ENCODE measurements at regions not wholly inside any gene's neighbourhood (a gene's known extent, or its start where the extent isn't known, plus 50 kb on each side); places are given as distances from the start of the nearest gene placed in this dataset.
"Not testable (repeated sequence)": the region's sequence is repeated elsewhere in the genome, so short reads cannot be mapped to it uniquely, and the experiment has no call there.

DNA sequence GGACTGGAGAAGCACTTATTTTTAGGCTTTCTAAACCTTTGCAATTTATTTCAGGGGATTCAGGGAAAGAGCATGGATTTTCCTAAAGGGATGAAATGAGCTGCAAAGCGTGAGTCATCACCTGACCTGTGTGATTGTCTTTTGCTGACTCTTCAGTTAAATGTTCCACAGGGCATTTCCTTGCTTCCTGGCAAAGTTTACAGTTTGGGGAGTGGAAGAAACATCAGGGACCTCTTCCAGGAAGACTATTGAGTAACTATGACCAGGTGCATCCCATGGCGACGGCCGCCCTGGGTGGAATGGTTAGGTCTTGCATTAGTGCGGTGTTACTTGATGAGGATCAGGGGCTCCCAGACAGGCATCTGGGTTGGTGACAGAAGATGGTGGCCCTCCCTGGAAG is 79.5 kb upstream of the SIPA1L2 start:
- Mint-ChIP-seq H3K4me1 (no peaks in the 10 kb centered on the region), H3K4me3 (no peak overlapping the region), H3K27ac (no peak overlapping the region), H3K27me3 (ENCODE audit: low read depth in 2 of 2) (peaks cover 19 to 49% of the 10 kb centered on the region in 2 donors), H3K36me3 (peaks cover 7% of the 10 kb centered on the region), H3K9me3 (peaks cover 0 to 2% of the 10 kb centered on the region in 2 donors)
- Histone ChIP-seq H3K27ac (ENCODE audit: low read length) (no peak overlapping the region), H3K36me3 (ENCODE audit: control insufficient read depth, insufficient read depth, low read length) (no peaks in the 10 kb centered on the region), H3K27me3 (ENCODE audit: control insufficient read depth, insufficient read depth, low read length) (no peaks in the 10 kb centered on the region), H3K4me3 (ENCODE audit: low read length) (no peak overlapping the region), H3K4me1 (ENCODE audit: control insufficient read depth, insufficient read depth, low read length) (no peaks in the 10 kb centered on the region), H3K9me3 (ENCODE audit: control insufficient read depth, insufficient read depth, low read length) (peaks cover 3% of the 10 kb centered on the region)
- 90% methylated on average over 5 of the region's 5 CpGs for WGBS (ENCODE audit: insufficient coverage)
- DNase-seq (no peak), ATAC-seq (no peak)
- intact Hi-C loops (cut with micrococcal nuclease) = no loop called here
- TF ChIP-seq, protein P1, sequence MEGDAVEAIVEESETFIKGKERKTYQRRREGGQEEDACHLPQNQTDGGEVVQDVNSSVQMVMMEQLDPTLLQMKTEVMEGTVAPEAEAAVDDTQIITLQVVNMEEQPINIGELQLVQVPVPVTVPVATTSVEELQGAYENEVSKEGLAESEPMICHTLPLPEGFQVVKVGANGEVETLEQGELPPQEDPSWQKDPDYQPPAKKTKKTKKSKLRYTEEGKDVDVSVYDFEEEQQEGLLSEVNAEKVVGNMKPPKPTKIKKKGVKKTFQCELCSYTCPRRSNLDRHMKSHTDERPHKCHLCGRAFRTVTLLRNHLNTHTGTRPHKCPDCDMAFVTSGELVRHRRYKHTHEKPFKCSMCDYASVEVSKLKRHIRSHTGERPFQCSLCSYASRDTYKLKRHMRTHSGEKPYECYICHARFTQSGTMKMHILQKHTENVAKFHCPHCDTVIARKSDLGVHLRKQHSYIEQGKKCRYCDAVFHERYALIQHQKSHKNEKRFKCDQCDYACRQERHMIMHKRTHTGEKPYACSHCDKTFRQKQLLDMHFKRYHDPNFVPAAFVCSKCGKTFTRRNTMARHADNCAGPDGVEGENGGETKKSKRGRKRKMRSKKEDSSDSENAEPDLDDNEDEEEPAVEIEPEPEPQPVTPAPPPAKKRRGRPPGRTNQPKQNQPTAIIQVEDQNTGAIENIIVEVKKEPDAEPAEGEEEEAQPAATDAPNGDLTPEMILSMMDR (IDR thresholded peaks at IDR 0.05) = no peak

DNA sequence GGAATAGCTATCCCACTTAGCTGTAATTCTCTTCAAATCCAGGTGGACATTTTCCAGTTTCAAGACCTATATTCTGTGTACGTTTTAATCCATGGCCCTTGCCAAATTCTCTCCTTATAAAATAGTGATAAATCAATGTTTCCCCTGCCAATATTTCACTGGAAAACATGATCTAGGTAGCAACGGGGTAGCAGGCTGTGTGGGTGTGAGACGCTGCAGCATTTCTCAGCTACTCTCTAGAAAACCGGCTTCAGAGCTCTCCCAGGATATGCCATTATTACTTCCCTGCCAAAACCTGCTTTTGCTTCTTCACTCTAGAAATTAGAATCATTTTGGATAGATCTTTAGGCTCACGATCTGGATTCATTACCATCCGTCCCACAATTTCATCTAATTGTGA is 82.1 kb upstream of the SIPA1L2 start:
- peaks cover 0 to 2% of the 10 kb centered on the region in 2 donors for H3K9me3 Mint-ChIP-seq
- H3K36me3 Mint-ChIP-seq = peaks cover 7% of the 10 kb centered on the region
- no peaks in the 10 kb centered on the region for H3K27me3 ChIP-seq (ENCODE audit: control insufficient read depth, insufficient read depth, low read length)
- no peaks in the 10 kb centered on the region for H3K4me1 ChIP-seq (ENCODE audit: control insufficient read depth, insufficient read depth, low read length)
- no peak for ATAC-seq
- H3K27ac Mint-ChIP-seq = no peak overlapping the region
- DNase-seq = no peak
- WGBS (ENCODE audit: insufficient coverage) = 85% methylated on average over 6 of the region's 6 CpGs
- H3K4me3 ChIP-seq (ENCODE audit: low read length) = no peak overlapping the region
- H3K27me3 Mint-ChIP-seq (ENCODE audit: low read depth in 2 of 2) = peaks cover 11 to 37% of the 10 kb centered on the region in 2 donors
- TF ChIP-seq, protein P1 (IDR thresholded peaks at IDR 0.05) = no peak
- H3K4me1 Mint-ChIP-seq = no peaks in the 10 kb centered on the region
- peaks cover 3% of the 10 kb centered on the region for H3K9me3 ChIP-seq (ENCODE audit: control insufficient read depth, insufficient read depth, low read length)
- intact Hi-C loops (cut with micrococcal nuclease) = no loop called here
- H3K4me3 Mint-ChIP-seq = no peak overlapping the region
- no peak overlapping the region for H3K27ac ChIP-seq (ENCODE audit: low read length)
- no peaks in the 10 kb centered on the region for H3K36me3 ChIP-seq (ENCODE audit: control insufficient read depth, insufficient read depth, low read length)

DNA sequence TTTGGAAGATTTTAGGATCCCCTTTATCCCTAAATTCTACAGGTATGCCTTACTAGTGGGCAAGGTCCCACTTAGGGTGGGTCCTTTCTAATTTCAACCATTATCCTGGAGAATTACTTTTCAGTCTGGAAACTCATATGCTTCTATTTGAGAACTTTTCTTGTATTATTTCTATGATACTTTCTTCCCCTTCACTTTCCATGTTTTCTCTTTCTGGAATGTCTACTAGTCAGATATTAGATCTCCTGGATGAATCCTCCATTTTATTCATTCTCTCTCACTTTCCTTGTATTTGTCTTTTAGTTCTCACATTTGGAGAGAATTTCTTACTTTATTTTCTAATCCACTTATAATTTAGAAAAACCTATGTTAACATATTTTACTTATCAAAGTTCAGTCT is 83.9 kb upstream of the SIPA1L2 start:
- Mint-ChIP-seq H3K4me3 (no peak overlapping the region), H3K36me3 (peaks cover 7% of the 10 kb centered on the region), H3K27ac (no peak overlapping the region), H3K4me1 (peaks cover 6% of the 10 kb centered on the region in 2 donors), H3K9me3 (peaks cover 0 to 3% of the 10 kb centered on the region in 2 donors), H3K27me3 (ENCODE audit: low read depth in 2 of 2) (peaks cover 18 to 45% of the 10 kb centered on the region in 2 donors)
- intact Hi-C loops (cut with micrococcal nuclease) = no loop called here
- H3K4me3 ChIP-seq (ENCODE audit: low read length) = no peak overlapping the region
- no peaks in the 10 kb centered on the region for H3K4me1 ChIP-seq (ENCODE audit: control insufficient read depth, insufficient read depth, low read length)
- no peak for ATAC-seq
- no peaks in the 10 kb centered on the region for H3K27me3 ChIP-seq (ENCODE audit: control insufficient read depth, insufficient read depth, low read length)
- TF ChIP-seq, protein P1 (IDR thresholded peaks at IDR 0.05) = no peak
- peaks cover 3% of the 10 kb centered on the region for H3K9me3 ChIP-seq (ENCODE audit: control insufficient read depth, insufficient read depth, low read length)
- no peaks in the 10 kb centered on the region for H3K36me3 ChIP-seq (ENCODE audit: control insufficient read depth, insufficient read depth, low read length)
- no peak overlapping the region for H3K27ac ChIP-seq (ENCODE audit: low read length)
- DNase-seq = no peak

DNA sequence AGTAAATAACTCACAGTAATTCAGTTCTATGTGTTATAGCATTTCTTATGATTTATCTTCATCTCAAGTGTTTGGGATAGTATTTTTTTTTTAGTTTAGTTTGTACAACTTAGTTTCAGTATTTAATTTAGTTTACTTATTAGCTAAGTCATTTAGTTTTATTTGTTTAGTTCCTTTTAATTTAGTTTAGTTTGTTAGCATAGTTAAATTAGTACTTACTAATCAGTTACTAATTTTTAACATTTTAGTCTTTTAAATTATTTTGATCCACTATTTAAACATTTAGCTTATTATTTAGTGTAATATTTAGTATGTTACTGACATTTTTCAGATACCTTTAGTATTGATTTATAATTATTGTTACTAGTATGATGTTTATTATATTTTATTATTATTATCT is 85.2 kb upstream of the SIPA1L2 start:
- ATAC-seq (no peak), DNase-seq (no peak)
- H3K9me3 Mint-ChIP-seq = peaks cover 2 to 5% of the 10 kb centered on the region in 2 donors
- H3K27ac Mint-ChIP-seq = no peak overlapping the region
- H3K4me1 ChIP-seq (ENCODE audit: control insufficient read depth, insufficient read depth, low read length) = no peaks in the 10 kb centered on the region
- H3K36me3 Mint-ChIP-seq = peaks cover 10% of the 10 kb centered on the region
- H3K4me3 Mint-ChIP-seq = no peak overlapping the region
- peaks cover 6 to 8% of the 10 kb centered on the region in 2 donors for H3K4me1 Mint-ChIP-seq
- H3K36me3 ChIP-seq (ENCODE audit: control insufficient read depth, insufficient read depth, low read length) = no peaks in the 10 kb centered on the region
- no peaks in the 10 kb centered on the region for H3K27me3 ChIP-seq (ENCODE audit: control insufficient read depth, insufficient read depth, low read length)
- TF ChIP-seq, protein P1 (IDR thresholded peaks at IDR 0.05) = no peak
- H3K4me3 ChIP-seq (ENCODE audit: low read length) = no peak overlapping the region
- H3K27me3 Mint-ChIP-seq (ENCODE audit: low read depth in 2 of 2) = peaks cover 20 to 48% of the 10 kb centered on the region in 2 donors
- intact Hi-C loops (cut with micrococcal nuclease) = no loop called here
- peaks cover 5% of the 10 kb centered on the region for H3K9me3 ChIP-seq (ENCODE audit: control insufficient read depth, insufficient read depth, low read length)
- H3K27ac ChIP-seq (ENCODE audit: low read length) = no peak overlapping the region

DNA sequence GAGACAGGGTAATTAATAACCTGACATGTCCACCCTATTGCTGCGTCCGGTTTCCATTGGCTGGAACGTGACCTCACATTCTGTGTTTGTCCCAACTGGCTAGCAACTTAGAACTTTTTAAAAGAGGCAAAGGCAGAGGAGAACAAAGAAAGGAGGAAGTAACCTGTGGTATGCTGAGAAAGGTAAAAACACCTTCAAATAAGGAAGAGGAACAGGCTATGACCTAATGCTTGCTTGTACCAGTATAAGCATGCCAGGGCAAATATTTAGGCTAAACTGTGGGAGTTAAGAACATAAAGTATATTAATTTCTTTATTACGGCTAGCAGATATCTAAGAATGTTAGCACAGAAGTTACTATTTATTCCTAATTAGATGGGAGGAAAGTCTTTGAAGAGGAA is 87.3 kb upstream of the MAP10 start:
- H3K36me3 ChIP-seq (ENCODE audit: control insufficient read depth, insufficient read depth, low read length); H3K4me3 Mint-ChIP-seq; H3K4me3 ChIP-seq (ENCODE audit: low read length); H3K27ac ChIP-seq (ENCODE audit: low read length); intact Hi-C loops (cut with micrococcal nuclease); H3K4me1 ChIP-seq (ENCODE audit: control insufficient read depth, insufficient read depth, low read length); DNase-seq; H3K9me3 Mint-ChIP-seq; ATAC-seq; H3K27me3 ChIP-seq (ENCODE audit: control insufficient read depth, insufficient read depth, low read length); H3K27ac Mint-ChIP-seq; H3K9me3 ChIP-seq (ENCODE audit: control insufficient read depth, insufficient read depth, low read length): not testable (repeated sequence)
- 96% methylated on average over 3 of the region's 4 CpGs for WGBS (ENCODE audit: insufficient coverage)
- Mint-ChIP-seq H3K36me3 (peaks cover 14% of the 10 kb centered on the region), H3K27me3 (ENCODE audit: low read depth in 2 of 2) (peaks cover 21 to 29% of the 10 kb centered on the region in 2 donors), H3K4me1 (peaks cover 6 to 11% of the 10 kb centered on the region in 2 donors)
